ENCODE measurements at regions not wholly inside any gene's neighbourhood (a gene's known extent, or its start where the extent isn't known, plus 50 kb on each side); places are given as distances from the start of the nearest gene placed in this dataset.

- no peak overlapping the region for H3K4me3 ChIP-seq (ENCODE audit: low read depth in 1 of 2, low read length in 1 of 2)
- no peaks in the 10 kb centered on the region for H3K36me3 ChIP-seq
- no peaks in the 10 kb centered on the region for H3K4me1 ChIP-seq (ENCODE audit: control insufficient read depth in 1 of 2, insufficient read depth in 1 of 2, low read depth in 1 of 2, low read length in 1 of 2)
- no peak for TF ChIP-seq CTCF (IDR thresholded peaks at IDR 0.05)
- H3K27me3 ChIP-seq, result peaks cover 64% of the 10 kb centered on the region
- H3K9me3 ChIP-seq, result no peaks in the 10 kb centered on the region
- H3K27ac ChIP-seq, result no peak overlapping the region
Observed at GRCh38 chr4:138871555-138871875, 144.1 kb upstream of the NOCT start.

DNA sequence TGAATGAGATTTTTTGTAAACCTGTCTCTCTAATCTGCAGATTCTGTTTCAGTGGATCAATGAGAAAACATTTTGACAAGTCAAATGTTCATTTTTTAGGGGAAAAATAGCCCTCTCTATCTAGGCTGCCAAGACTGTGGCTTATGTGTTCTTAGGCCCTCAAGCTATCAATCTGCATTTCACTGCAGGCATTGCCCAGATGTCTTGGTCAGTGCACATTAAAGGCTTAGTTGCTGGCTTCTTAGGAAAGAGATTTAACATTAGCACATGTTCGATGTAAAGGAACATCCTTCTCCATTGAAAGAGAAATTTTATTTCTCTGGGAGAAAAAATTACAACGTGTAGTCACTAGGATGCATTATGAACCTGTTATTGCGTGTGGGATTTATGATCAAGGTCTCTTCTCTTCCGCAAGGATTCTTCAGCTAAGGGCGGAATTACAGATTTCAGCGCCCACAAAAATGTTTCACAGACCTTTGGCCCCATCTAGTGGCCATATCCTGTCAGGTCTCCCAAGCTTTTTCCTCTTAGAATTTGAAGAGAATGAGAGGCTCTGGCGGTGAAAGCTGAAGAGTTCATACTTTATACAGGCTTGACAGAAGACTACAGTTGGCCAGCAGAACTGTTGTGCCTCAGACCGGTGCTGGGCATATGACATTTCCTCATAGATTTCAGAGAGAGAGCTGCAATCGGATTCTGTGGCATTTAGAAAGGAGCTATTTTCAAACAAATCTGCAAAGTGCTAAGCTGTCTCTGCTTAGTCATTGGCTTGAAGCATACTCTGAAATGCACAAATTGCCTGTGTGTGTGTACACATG lies 144.6 kb upstream of the NOCT start:
- Histone ChIP-seq H3K27me3 (peaks cover 64% of the 10 kb centered on the region), H3K36me3 (no peaks in the 10 kb centered on the region), H3K9me3 (no peaks in the 10 kb centered on the region), H3K4me1 (ENCODE audit: control insufficient read depth in 1 of 2, insufficient read depth in 1 of 2, low read depth in 1 of 2, low read length in 1 of 2) (no peaks in the 10 kb centered on the region), H3K4me3 (ENCODE audit: low read depth in 1 of 2, low read length in 1 of 2) (no peak overlapping the region), H3K27ac (no peak overlapping the region)
- peak; percentile 49 for TF ChIP-seq CTCF (IDR thresholded peaks at IDR 0.05)

GRCh38 chr4:138869631-138870030 lies 145.9 kb upstream of the NOCT start:
- Histone ChIP-seq H3K4me3 (ENCODE audit: low read depth in 1 of 2, low read length in 1 of 2) (no peak overlapping the region), H3K9me3 (no peaks in the 10 kb centered on the region), H3K27ac (no peak overlapping the region), H3K27me3 (peaks cover 76% of the 10 kb centered on the region), H3K4me1 (ENCODE audit: control insufficient read depth in 1 of 2, insufficient read depth in 1 of 2, low read depth in 1 of 2, low read length in 1 of 2) (no peaks in the 10 kb centered on the region), H3K36me3 (no peaks in the 10 kb centered on the region)
- no peak for TF ChIP-seq CTCF (IDR thresholded peaks at IDR 0.05)

DNA sequence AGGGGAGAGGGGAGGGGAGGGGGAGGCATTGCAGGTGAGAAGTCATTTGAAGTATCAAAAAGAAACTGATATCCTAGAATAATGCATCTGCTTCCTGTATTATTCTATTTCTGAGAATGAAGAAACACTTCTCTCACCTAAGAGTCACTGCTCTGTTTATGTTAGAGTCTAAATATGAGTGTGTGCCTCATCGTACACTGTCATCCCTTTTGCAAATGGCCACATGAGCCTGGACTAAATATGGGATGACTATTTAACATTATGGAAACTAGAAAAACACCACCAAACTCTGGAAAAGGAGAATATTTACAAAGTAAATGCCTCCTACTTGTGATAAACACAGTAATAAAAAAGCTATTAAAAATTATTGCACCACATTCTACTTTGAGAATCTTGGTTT lies 146.4 kb upstream of the NOCT start:
- no peaks in the 10 kb centered on the region for H3K9me3 ChIP-seq
- H3K36me3 ChIP-seq, result no peaks in the 10 kb centered on the region
- no peak overlapping the region for H3K4me3 ChIP-seq (ENCODE audit: low read depth in 1 of 2, low read length in 1 of 2)
- H3K27ac ChIP-seq, result no peak overlapping the region
- no peaks in the 10 kb centered on the region for H3K4me1 ChIP-seq (ENCODE audit: control insufficient read depth in 1 of 2, insufficient read depth in 1 of 2, low read depth in 1 of 2, low read length in 1 of 2)
- no peak for TF ChIP-seq CTCF (IDR thresholded peaks at IDR 0.05)
- H3K27me3 ChIP-seq, result peaks cover 78% of the 10 kb centered on the region

- Histone ChIP-seq H3K4me3 (ENCODE audit: low read depth in 1 of 2, low read length in 1 of 2) (no peak overlapping the region), H3K4me1 (ENCODE audit: control insufficient read depth in 1 of 2, insufficient read depth in 1 of 2, low read depth in 1 of 2, low read length in 1 of 2) (no peaks in the 10 kb centered on the region), H3K9me3 (no peaks in the 10 kb centered on the region), H3K27ac (no peak overlapping the region), H3K36me3 (no peaks in the 10 kb centered on the region), H3K27me3 (peaks cover 79% of the 10 kb centered on the region)
- TF ChIP-seq CTCF (IDR thresholded peaks at IDR 0.05), result no peak
Observed at GRCh38 chr4:138868562-138868961, 147.0 kb upstream of the NOCT start.
